NCI-H2196 treated with DMSO at 0.1 percent for 48 hours (cell line): ENCODE measurements at regions not wholly inside any gene's neighbourhood (a gene's known extent, or its start where the extent isn't known, plus 50 kb on each side); places are given as distances from the start of the nearest gene placed in this dataset.

Experiments used
- DNase-seq: peaks from one replicate; lab custom pipeline; 2025; ENCODE audit not compliant: unreplicated experiment; lab: John Stamatoyannopoulos, UW

DNA sequence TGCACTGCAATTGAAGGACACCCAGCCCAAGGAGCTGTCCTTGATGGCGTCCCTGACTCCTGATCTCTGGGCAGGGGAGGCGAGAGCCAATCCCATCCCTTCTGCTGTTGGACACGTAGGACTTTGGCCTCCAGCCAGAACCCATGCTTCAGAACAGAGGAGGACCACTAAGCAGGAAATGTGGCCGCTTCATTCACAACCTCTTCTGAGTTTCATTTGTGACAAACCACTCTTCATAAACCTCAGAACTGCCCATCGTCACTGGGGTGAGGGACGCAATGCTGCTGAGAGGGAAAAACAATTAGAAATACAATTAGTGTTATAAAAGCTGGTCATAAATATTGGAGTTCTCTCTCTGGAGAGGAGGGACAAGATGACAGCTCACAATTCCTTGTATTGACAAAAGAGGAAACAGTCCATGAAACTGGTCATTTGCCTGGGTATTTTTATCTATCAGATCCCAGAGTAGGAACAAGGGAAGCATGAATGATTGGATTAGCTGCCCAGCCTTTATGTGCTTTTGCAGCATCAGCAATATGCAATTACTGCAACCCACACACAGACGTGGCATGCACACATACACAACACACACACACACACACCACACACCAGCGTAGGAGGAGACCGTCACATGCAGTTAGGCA, 216.5 kb upstream of the CADM1 start:
- DNase-seq, result no peak

DNA sequence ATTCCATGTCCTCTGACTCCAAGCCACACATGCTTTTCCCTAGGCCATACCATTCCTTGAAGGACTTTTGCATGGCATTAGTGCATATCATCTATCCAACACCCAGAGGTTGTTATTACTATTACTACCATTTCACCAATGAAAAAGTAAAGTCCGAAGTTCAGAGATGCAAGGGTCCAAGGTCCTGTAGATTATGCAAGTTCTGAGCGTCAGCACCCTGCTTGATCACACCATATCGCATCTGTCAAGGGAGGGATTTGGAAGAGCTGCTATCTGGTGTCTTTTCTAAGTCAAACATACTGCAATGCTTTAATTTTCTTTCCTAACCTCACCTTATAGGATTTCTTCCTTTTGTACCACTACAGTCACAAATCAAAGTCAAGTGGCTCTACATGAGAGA, 214.7 kb upstream of the CADM1 start:
- no peak for DNase-seq

GRCh38 chr11:115718106-115718505, 213.9 kb upstream of the CADM1 start:
- no peak for DNase-seq

DNA sequence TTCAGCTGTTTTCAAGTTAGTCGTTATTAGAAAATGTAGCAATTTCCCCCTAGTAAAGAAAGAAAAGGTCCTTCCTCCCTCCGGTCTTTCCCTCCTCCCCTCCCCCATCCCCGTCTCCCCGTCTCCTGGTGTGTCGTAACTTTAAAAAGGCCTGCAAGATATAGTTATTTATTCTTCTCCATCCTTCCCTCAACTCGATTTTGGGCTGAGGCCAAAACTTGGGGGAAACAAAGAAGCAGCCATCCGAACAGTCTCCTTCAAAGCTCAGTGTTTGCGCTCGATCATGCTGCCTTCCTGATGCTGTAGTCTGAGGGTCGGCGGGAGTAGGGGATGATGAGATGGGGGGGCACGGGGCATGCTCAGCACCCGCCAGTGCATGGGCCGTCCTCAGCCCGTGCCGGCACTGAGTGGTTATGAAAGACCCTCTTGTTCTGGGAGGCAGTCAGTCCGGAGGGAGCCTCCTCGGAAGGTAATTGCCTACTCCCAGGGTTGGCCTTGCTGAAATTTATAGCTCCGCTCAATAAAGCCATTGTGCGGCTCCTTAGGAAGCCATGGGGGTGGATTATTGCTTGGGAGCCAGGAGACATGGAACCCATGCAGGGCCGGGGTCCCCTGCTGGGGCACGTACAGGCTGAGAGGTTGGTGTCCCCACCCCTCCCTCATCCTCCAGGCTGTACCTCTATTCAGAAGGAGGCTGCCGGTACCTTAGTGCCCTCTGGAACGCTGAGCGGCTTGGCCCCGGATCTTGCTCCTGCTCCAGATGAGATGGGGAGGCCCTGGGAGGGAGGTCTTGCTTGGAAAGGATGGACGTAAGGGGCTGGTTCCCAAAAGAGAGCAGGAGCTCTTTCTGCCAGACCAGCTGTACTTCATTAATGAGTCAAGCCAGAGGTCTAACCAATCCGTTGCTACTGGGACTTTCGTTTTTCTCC, 212.7 kb upstream of the CADM1 start:
- no peak for DNase-seq

- no peak for DNase-seq
Observed at GRCh38 chr11:115716080-115716479, 211.9 kb upstream of the CADM1 start.

DNA sequence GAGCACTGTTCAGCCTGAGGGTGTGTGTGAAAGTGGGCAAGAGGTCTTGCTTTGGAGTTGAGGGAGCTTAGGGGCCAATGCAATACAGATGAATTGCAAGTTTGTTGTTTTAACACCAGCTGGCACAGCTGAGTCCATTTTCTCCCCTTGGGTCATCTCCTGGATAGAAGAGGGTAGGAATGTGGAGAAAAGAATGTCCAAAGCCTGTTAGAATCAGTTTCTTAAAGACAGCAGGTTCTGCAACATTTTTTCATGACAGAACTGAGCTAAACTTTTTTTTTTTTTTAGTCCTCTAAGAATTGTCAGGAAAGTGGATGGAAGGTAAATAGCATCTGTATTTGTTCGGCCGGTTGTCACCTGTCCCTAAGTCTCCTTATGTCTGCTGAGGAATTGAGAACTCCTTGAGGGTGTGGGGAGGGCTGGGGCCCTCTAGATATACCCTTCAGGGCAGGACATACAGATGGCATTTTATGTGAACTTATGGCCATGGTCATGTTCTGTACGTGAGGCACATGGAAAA, 211.1 kb upstream of the CADM1 start:
- no peak for DNase-seq

DNA sequence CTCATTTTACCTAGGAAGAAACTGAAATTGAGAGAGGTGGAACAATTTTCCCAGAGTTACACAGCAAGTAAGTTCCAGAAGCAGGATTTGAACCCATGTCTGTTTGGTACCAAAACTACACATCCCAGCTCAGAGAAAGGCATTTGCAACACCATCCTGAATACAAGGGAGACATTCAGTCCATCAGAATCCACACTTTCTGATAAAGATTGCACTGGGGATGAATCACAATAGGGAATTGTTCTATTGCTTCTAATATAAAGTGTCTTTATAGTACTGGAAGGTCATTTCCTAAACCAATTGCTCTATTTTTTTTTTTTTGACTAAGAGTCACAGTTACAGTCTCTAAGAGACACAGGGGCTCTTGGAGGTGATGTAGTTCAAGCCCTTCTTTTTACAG, 208.1 kb upstream of the CADM1 start:
- DNase-seq, result no peak

DNA sequence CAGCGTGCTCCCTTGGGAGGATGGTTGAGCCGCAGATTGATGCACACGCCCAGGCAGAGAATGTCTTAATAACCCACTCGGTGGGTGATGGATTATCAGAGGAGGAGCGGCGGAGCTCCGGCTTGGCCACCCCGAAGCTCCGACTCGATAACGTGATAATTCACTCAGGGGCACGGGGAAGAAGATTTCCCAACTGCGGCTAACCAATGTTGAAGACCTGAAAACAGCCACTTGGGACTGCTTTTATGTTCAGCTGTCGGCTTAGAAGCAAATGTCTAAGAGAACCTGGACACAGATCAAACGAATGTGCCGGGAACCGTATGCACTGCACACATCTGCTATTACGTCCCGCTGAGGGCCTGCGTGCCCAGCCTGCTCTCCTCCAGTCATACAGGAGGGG, 206.8 kb upstream of the CADM1 start:
- no peak for DNase-seq

- no peak for DNase-seq
Observed at GRCh38 chr11:115710426-115710825, 206.2 kb upstream of the CADM1 start.

- no peak for DNase-seq
Observed at GRCh38 chr11:115709297-115709696, 205.1 kb upstream of the CADM1 start.

DNA sequence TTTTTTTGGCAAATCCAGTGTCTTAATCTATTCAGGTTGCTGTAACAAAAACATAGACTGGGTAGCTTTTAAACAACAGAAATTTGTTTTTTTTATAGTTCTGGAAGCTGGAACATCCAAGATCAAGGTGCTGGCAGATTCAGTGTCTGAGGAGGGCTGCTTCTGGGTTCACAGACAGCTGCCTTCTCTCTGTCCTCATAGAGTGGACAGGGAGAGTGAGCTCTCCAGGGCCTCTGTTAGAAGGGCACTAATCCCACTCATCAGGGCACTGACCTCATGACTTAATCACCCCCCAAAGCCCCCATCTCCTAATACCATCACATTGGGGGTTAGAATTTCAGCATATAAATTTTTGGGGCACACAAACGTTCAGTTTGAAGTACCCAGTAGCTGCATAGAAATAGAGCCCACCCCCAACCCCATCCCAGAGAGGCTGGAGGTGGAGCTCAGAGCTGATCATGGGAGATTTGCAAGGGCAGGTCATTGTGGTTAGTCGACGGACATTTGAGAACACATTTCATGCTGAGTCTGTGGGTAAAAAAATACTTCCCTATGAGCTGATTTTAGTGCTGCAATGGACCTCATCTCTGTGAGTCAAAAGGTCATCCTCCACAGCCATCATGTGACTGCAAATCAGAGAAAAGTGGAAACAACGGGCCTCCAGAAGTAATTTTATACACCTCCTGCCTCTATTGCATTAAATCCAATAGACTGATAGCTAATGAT, 203.1 kb upstream of the CADM1 start:
- no peak for DNase-seq

GRCh38 chr11:115706626-115707135, 202.5 kb upstream of the CADM1 start:
- no peak for DNase-seq

DNA sequence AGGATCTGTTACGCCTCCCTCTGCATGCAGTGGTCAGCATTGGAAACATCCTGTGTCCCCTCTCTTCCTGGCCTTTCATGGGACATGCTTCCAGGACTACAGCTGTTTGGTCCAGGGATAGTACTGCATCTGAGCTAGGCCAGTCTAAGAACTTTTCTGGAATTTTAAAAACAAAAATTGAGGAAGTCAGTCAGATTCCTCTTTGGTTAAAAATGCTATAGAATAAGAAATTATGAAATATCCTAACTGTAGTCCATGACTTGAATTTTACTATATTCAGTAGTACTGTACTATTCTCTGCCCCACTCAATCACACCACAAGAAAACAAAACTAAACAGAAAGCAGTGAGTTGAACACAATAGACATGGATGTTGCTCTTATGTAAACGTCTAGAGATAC, 201.0 kb upstream of the CADM1 start:
- no peak for DNase-seq

- no peak for DNase-seq
Observed at GRCh38 chr11:115700981-115701875, 197.0 kb upstream of the CADM1 start.

DNA sequence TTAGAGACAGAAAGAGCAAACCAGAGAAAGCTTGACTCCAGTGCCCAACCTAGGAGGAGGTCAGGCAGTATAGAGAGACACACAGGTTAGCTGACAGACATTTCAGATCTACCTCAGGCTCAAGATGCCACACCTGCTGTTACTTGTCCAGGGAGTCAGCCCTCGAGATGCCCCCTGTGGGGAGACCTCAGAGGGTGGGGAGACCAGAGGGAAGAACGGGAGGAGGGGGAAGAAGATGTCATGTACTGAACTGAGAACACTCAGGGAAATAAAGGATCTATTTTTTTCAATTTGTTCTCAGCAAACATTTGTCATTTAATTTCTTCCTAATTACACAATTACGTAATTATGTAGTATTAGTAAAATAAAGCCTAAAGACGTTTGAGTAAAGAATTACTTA, 196.3 kb upstream of the CADM1 start:
- no peak for DNase-seq

- no peak for DNase-seq
Observed at GRCh38 chr11:115699733-115700132, 195.5 kb upstream of the CADM1 start.

DNA sequence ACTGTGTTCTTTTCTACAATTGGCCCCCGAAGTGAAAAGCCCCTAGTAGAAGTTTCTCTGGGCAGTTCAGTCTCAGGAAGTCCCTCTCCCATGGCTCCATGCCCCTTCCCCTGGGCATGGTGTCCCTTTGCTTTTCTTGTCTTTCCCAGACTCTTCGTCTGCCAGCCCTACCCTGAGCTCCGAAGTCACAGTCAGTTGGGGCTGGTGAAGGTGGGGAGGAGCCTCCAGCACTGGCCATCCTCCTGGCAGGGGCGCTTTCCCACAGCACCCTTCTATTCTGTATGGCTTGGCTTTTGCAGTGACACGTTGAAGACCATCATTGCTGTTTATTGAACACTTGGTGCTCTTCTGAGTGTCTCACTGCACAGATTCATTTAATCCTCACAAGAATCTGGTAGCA, 195.1 kb upstream of the CADM1 start:
- no peak for DNase-seq

GRCh38 chr11:115698243-115698642, 194.0 kb upstream of the CADM1 start:
- no peak for DNase-seq

- no peak for DNase-seq
Observed at GRCh38 chr11:115696563-115696962, 192.3 kb upstream of the CADM1 start.

DNA sequence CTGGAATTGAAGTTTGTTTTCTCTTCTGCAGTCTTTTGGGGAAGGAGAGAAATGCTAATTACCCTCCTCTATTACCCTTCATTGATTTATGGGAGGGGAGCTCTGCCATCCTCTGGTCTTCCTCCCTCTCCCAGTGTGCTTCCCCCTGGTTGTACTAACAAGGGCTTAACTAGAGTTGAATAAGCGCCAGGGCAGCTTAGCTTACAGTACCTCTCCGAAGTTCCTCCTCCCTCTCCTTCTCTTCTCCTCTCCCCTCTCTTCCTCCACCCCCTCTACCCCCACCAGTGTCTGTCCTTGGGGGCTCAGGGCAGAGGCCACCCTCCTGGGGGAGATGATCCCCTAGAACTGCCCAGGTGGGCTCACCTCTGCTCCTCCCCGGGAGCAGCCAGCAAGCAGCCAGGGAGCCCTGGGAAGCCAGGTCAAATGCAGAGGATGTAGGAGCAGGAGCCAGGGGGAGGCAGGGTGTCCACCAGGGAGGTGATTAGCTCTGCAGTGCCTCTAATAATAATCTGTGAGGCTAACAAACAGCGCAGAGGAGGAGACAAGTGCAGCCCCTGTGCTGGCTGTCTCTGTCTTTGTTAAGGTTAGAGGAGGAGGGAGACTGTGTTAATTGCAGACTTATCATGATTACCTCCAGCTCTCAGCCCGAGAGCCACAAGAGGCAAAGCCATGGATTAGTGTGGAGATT, 191.6 kb upstream of the CADM1 start:
- no peak for DNase-seq
